Smooth muscle cell (in vitro differentiated cells): ENCODE measurements at regions not wholly inside any gene's neighbourhood (a gene's known extent, or its start where the extent isn't known, plus 50 kb on each side); places are given as distances from the start of the nearest gene placed in this dataset.

ENCODE experiments used
- DNase-seq: peaks from one replicate; lab custom pipeline; 2025; ENCODE audit not compliant: unreplicated experiment; lab: John Stamatoyannopoulos, UW
- H2AFZ ChIP-seq: fragments of 200-600 bp; sonication (generic); 2 replicates; pipeline ENCODE4 v1.6.0; 2016; ENCODE audit warnings: antibody characterized with exemption, low read depth, mild to moderate bottlenecking
- H3F3A ChIP-seq: fragments of 200-600 bp; sonication (generic); 2 replicates; pipeline ENCODE4 v1.6.0; 2017; ENCODE audit warnings: antibody characterized with exemption, low read depth
- H3K27ac ChIP-seq: fragments of 200-600 bp; sonication (generic); 2 replicates; pipeline ENCODE4 v1.5.1; 2016; ENCODE audit warnings: low read depth, mild to moderate bottlenecking
- H3K27me3 ChIP-seq: fragments of 200-600 bp; sonication (generic); 2 replicates; pipeline ENCODE4 v1.6.1; 2016; ENCODE audit warnings: low read depth, mild to moderate bottlenecking
- H3K36me3 ChIP-seq: fragments of 200-600 bp; sonication (generic); 2 replicates; pipeline ENCODE4 v1.5.1; 2016; ENCODE audit warnings: low read depth
- H3K4me1 ChIP-seq: fragments of 200-600 bp; sonication (generic); 2 replicates; pipeline ENCODE4 v1.5.1; 2016; ENCODE audit warnings: low read depth
- H3K4me2 ChIP-seq: fragments of 200-600 bp; sonication (generic); 2 replicates; pipeline ENCODE4 v1.6.0; 2016; ENCODE audit warnings: mild to moderate bottlenecking
- H3K4me3 ChIP-seq: fragments of 200-600 bp; sonication (generic); 2 replicates; pipeline ENCODE4 v1.5.1; 2016; ENCODE audit warnings: mild to moderate bottlenecking
- H3K79me2 ChIP-seq: fragments of 200-600 bp; sonication (generic); 2 replicates; pipeline ENCODE4 v1.6.0; 2016; ENCODE audit warnings: low read depth, mild to moderate bottlenecking
- H3K9ac ChIP-seq: fragments of 200-600 bp; sonication (generic); 2 replicates; pipeline ENCODE4 v1.6.0; 2016; ENCODE audit warnings: low read depth
- H3K9me3 ChIP-seq: fragments of 200-600 bp; sonication (generic); replicated peaks from 2 replicates; pipeline ENCODE4 v1.5.1; 2016; ENCODE audit warnings: low read depth
- H4K20me1 ChIP-seq: fragments of 200-600 bp; sonication (generic); 2 replicates; pipeline ENCODE4 v1.6.0; 2016; ENCODE audit warnings: low read depth
- WGBS: methylation state at CpG from one replicate; pipeline ENCODE4 v1.1.7; 2016; ENCODE audit warnings: low lambda C conversion rate; 5-methylcytosine and 5-hydroxymethylcytosine counted together
- TF ChIP-seq, protein P1 (sequence below): fragments of 200-600 bp; sonication (generic); IDR thresholded peaks from 2 replicates; pipeline ENCODE4 v1.5.1; 2017; ENCODE audit warnings: borderline replicate concordance, mild to moderate bottlenecking, antibody characterized with exemption; ENCODE audit not compliant: insufficient read depth, poor library complexity, severe bottlenecking

- DNase-seq, result no peak
- Histone ChIP-seq H4K20me1 (no peaks in the 10 kb centered on the region), H3K9ac (no peak overlapping the region), H3K79me2 (no peaks in the 10 kb centered on the region), H3K9me3 (no peaks in the 10 kb centered on the region), H2AFZ (no peak overlapping the region), H3F3A (no peaks in the 10 kb centered on the region), H3K27me3 (no peaks in the 10 kb centered on the region), H3K4me3 (no peak overlapping the region), H3K4me2 (no peak overlapping the region), H3K4me1 (no peaks in the 10 kb centered on the region), H3K27ac (no peak overlapping the region), H3K36me3 (no peaks in the 10 kb centered on the region)
- TF ChIP-seq, protein P1, sequence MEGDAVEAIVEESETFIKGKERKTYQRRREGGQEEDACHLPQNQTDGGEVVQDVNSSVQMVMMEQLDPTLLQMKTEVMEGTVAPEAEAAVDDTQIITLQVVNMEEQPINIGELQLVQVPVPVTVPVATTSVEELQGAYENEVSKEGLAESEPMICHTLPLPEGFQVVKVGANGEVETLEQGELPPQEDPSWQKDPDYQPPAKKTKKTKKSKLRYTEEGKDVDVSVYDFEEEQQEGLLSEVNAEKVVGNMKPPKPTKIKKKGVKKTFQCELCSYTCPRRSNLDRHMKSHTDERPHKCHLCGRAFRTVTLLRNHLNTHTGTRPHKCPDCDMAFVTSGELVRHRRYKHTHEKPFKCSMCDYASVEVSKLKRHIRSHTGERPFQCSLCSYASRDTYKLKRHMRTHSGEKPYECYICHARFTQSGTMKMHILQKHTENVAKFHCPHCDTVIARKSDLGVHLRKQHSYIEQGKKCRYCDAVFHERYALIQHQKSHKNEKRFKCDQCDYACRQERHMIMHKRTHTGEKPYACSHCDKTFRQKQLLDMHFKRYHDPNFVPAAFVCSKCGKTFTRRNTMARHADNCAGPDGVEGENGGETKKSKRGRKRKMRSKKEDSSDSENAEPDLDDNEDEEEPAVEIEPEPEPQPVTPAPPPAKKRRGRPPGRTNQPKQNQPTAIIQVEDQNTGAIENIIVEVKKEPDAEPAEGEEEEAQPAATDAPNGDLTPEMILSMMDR, result no peak
Measured at GRCh38 chr2:183984871-183985270, 613.5 kb upstream of the ZNF804A start.

DNA sequence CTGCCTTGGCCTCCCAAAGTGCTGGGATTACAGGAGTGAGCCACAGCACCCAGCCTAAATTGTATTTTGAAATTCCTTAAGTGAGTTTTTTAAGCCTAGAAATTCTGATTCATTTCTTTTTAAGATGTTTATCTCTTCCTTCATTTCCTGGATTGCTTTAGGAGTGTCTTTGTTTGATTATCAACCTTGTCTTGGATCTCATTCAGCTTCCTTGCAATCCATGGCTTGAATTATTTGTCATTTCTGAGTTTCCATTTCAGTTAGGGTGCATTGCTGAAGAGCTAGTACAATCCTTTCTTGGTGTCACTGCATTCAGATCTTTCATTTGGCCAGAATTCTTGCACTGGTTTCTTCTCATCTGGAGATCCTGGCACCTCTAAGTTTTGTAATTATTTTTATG is 606.4 kb upstream of the ZNF804A start:
- no peaks in the 10 kb centered on the region for H3K9me3 ChIP-seq
- TF ChIP-seq, protein P1, result no peak
- H3K27me3 ChIP-seq, result no peaks in the 10 kb centered on the region

DNA sequence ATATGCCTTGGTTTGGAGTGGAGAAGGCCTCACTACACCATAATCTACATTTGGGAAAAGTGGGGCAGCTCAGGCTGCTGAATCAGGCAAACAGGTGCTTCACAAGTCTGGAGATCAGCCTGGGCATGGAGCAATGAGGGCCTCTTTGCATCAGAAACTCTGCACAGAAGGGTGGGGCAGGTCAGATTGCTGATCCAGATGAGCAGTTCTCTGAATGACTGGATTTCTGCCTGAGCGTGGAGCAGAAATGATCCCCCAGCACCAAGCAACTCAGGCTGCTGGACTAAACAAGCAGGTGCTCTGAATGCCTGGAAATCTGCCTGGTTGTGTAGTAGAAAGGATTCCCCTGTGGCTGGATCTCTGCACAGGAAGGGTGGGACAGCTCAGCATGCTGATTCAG is 605.3 kb upstream of the ZNF804A start:
- Histone ChIP-seq H3K79me2 (no peaks in the 10 kb centered on the region), H3K27me3 (no peaks in the 10 kb centered on the region), H2AFZ (no peak overlapping the region), H3K4me2 (no peak overlapping the region), H3K4me1 (peaks cover 14% of the 10 kb centered on the region), H4K20me1 (no peaks in the 10 kb centered on the region), H3K9ac (no peak overlapping the region), H3K9me3 (no peaks in the 10 kb centered on the region), H3K36me3 (no peaks in the 10 kb centered on the region), H3F3A (no peaks in the 10 kb centered on the region), H3K27ac (no peak overlapping the region), H3K4me3 (no peak overlapping the region)
- 64% methylated on average over 1 of the region's 1 CpG for WGBS
- DNase-seq, result no peak
- TF ChIP-seq, protein P1, result no peak

More for the DNA sequence above, 606.4 kb upstream of the ZNF804A start:
- Histone ChIP-seq H3K4me3 (no peak overlapping the region), H3K27ac (no peak overlapping the region), H3F3A (no peaks in the 10 kb centered on the region), H2AFZ (no peak overlapping the region), H3K79me2 (no peaks in the 10 kb centered on the region), H3K4me1 (peaks cover 14% of the 10 kb centered on the region), H4K20me1 (no peaks in the 10 kb centered on the region), H3K9ac (no peak overlapping the region), H3K4me2 (no peak overlapping the region), H3K36me3 (no peaks in the 10 kb centered on the region)
- no peak for DNase-seq

DNA sequence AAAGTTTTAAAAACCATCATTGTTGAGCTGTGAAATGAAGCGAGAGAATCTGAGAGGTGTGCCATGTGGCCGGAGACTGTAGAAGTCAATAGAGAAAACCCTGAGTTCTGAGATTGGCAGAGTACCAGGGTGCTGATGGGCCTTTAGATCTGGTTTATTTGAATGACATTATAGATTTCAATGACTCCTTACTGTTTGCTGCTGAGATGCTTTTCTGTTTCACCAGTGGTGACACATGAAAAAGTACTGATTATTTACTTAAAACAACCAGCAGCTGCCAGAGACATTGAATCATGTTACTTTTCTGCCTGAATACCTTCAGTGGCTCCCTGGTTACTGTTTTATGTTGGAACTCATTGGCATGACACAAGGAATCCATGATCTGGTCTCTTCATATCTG is 602.7 kb upstream of the ZNF804A start:
- Histone ChIP-seq H2AFZ (peak overlapping the region; percentile 7), H3K79me2 (no peaks in the 10 kb centered on the region), H3K27ac (peak overlapping the region; percentile 58), H3K9ac (no peak overlapping the region), H3K9me3 (no peaks in the 10 kb centered on the region), H3F3A (no peaks in the 10 kb centered on the region), H3K4me3 (no peak overlapping the region), H4K20me1 (no peaks in the 10 kb centered on the region), H3K4me1 (peaks cover 14% of the 10 kb centered on the region), H3K27me3 (no peaks in the 10 kb centered on the region), H3K36me3 (no peaks in the 10 kb centered on the region), H3K4me2 (peak overlapping the region; percentile 39)
- WGBS, result 92% methylated on average over 2 of the region's 2 CpGs
- no peak for DNase-seq
- TF ChIP-seq, protein P1, result no peak
